ENCODE measurements at regions not wholly inside any gene's neighbourhood (a gene's known extent, or its start where the extent isn't known, plus 50 kb on each side); places are given as distances from the start of the nearest gene placed in this dataset.
A peak's percentile ranks its signal among the peaks of the same experiment; 100 is the strongest.
"Not testable (repeated sequence)": the region's sequence is repeated elsewhere in the genome, so short reads cannot be mapped to it uniquely, and the experiment has no call there.

DNA sequence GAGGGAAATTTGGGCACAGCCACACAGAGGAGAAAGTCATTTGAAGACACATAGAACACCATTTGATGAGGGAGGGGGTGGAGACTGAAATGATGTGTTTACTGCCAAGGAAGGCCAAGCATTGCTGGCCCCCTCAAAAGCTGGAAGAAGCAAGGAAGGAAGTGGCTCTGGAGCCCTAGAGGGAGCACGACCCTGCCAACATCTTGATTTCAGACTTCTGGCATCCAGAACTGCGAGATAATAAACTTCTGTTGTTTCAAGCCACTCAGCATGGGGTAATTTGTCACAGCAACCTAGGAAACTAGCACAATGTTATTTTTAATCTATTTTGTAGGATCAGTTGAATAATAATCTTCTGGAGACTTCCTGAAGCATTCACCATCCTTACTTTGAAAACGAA is 314.8 kb upstream of the GOT2 start:
- FAIRE-seq (no peak), DNase-seq (ENCODE audit: low spot score) (no peak)

- FAIRE-seq (no peak), DNase-seq (ENCODE audit: low spot score) (no peak)
Observed at GRCh38 chr16:59047114-59047513, 313.0 kb upstream of the GOT2 start.

DNA sequence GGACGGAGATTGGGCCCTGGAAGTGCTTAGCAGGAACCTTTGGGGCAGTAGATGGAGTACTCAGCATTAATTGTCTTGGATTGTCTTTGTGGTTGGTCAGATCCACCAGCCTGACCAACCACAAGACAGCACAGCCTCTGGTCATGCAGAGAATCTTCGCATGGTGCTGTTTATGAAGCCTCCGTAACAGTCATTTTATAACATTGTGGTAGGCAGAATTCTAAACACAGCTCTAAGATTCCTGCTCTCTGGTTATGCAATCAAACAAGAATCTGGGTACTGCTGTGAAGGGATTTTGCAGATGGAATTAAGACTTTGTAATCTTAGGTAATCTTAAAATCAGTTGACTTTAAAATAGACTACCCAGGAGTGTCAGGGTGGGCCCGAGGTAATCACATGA is 312.2 kb upstream of the GOT2 start:
- DNase-seq (ENCODE audit: low spot score), result no peak
- FAIRE-seq, result no peak

GRCh38 chr16:59045501-59045900 is 311.4 kb upstream of the GOT2 start:
- DNase-seq (ENCODE audit: low spot score) (no peak), FAIRE-seq (no peak)

DNA sequence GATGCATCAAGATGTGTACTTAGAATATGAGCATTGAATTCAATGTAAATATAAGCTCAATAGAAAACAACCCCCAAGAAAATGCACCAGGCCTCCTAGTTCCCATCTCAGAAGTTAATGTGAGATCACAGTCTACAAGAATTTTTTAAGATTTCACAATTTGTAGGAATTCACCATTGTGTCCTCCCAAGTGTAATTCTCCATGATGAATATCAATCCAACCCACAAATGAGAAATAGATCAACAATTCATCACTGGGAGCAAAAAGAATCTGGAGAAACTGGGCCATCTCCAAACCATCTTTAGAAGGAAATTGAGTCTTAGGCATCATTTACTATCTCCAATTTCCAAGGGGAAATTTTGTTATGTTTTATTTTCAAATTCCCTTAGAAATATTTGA is 310.5 kb upstream of the GOT2 start:
- DNase-seq (ENCODE audit: low spot score) (no peak), FAIRE-seq (no peak)

DNA sequence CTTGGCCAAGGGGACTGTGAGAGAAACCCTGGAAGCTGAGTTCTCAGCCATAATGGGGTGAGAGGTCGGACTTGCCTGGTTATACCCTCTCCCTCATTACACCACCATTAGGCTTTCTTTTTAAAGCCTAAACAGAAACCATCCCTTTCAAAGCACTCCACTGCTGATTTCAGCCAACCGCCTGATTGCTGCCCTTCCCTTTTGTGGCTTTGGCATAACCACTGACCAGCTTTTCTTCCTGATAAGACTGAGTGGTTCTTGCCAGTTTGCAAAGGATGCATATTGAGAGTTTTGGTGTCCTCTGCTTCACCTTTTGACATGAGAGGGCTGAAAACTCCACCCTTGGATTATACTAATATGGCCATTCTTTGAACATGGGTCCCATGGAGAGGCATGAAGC is 308.2 kb upstream of the GOT2 start:
- FAIRE-seq (no peak), DNase-seq (ENCODE audit: low spot score) (no peak)

- FAIRE-seq (no peak), DNase-seq (ENCODE audit: low spot score) (no peak)
Observed at GRCh38 chr16:59039066-59039720, 305.1 kb upstream of the GOT2 start.

DNA sequence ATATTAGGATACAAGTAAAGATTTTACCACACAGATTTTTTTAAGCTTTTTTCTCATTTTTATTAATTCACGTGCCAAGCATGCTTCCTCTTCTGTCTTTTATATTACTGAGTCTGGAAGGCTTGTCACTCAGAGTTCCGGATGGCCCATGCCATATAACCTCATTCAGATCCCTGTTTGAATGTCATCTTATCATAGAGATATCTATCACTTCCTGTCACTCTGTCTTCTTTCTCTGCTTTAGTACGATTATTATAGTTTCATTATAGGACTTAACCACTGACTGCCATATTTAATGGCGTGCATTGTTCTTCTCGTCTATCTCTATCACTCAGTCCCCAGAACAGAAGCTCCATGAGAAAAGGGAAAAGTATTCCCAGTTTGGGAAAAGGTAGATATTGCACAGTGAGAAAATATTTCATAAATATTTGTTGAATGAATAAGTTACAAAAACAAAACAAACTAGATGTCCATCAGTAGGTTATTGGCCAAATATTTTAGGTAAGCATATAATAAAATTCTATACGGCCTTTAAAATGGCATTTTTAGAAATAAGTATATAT is 296.9 kb upstream of the GOT2 start:
- DNase-seq (ENCODE audit: low spot score) (no peak), FAIRE-seq (no peak)

GRCh38 chr16:59021751-59022150 is 287.6 kb upstream of the GOT2 start:
- DNase-seq (ENCODE audit: low spot score), result peak; percentile 33
- no peak for FAIRE-seq

DNA sequence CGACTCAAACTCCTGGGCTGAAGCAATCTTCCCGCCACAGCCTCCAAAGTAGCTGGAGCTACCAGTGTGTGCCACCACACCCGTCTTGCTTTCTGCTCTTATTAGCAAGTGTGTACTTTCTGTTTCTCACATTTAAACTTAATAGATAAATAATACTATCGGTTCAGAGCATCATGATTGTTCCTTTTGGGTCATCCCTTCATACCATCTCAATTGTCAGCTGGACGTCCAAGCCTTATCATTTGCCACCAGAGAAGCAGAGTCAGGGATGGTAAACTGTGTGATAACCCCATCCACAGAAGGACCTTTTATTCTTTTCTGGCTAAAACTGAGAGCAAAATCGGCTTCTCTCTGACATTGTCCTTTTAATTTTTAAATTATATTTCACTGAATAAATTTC is 279.8 kb upstream of the GOT2 start:
- no peak for FAIRE-seq
- DNase-seq (ENCODE audit: low spot score), result no peak

DNA sequence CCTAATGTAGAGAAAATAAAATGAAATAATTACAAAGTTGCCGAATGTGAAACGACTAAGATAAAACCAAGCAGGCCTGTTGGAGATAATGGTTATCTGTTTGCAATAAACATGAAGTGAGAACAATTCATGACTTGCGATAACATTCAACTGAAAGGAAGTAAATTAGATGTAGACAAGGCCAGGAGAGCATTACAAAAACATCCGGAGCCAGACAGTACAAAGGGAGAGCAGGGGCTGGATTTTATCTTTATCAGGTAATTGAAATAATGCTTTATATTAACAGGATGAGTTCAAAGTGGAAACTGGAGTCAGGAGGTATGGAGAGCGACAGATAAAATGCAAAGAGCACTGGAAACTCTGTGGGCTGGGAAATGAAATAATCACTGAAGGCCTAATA is 265.6 kb upstream of the GOT2 start:
- DNase-seq (ENCODE audit: low spot score) (no peak), FAIRE-seq (no peak)

DNA sequence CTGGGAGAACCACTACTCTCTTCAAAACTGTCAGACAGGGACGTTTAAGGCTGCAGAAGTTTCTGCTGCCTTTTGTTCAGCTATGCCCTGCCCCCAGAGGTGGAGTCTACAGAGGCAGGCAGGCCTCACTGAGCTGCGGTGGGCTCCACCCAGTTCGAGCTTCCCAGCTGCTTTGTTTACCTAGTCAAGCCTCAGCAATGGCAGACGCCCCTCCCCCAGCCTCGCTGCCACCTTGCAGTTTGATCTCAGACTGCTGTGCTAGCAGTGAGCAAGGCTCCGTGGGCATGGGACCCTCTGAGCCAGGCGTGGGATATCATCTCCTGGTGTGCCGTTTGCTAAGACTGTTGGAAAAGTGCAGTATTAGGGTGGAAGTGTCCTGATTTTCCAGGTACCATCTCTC is 258.6 kb upstream of the GOT2 start:
- not testable (repeated sequence) for FAIRE-seq; DNase-seq (ENCODE audit: low spot score)

DNA sequence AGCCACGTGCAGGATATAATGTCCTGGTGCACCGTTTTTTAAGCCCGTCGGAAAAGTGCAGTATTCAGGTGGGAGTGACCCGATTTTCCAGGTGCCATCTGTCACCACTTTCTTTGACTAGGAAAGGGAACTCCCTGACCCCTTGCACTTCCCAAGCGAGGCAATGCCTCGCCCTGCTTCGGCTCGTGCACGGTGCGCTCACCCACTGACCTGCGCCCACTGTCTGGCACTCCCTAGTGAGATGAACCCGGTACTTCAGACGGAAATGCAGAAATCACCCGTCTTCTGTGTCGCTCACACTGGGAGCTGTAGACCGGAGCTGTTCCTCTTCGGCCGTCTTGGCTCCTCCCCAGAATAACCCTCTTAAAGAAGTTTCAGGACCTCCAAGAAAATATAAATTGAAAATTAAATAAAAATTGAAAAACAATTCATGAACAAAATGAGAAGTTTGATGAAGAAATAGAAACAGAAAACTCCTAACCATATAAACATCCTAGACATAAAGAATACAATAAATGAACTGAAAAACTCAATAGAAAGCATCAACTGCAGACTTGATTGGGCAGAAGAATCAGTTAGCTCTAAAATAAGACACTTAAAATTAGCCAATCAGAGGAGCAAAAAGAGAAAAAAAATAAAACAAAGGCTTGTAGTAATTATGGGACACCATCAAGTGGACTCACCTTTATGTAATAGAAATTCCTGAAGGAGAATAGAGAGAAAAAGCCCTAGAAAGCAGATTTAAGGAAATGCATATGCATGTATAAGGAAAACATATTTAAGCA is 249.3 kb upstream of the GOT2 start:
- DNase-seq (ENCODE audit: low spot score); FAIRE-seq: not testable (repeated sequence)

- no peak for FAIRE-seq
- no peak for DNase-seq (ENCODE audit: low spot score)
Observed at GRCh38 chr16:58970775-58971174, 236.7 kb upstream of the GOT2 start.

DNA sequence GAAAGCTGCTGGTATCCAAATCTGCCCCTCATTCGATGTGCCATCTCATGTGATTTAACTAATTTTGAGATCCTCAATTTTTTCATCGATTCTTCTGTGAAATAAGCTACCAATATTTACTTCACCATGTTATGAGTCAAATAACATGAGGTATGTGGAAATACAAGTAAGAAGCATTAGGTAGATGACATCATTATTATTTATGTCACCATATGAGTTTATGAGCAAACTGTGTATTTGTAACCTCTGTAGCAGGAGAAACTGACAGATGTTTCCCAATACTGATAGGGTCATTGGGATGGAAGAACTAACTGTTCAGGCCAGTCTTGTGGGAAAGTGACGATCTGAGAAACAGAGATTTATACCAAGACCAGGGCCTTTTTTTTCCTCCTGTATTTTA is 229.4 kb upstream of the GOT2 start:
- DNase-seq (ENCODE audit: low spot score) (no peak), FAIRE-seq (no peak)

GRCh38 chr16:58962811-58963210 is 228.7 kb upstream of the GOT2 start:
- FAIRE-seq, result no peak
- no peak for DNase-seq (ENCODE audit: low spot score)

DNA sequence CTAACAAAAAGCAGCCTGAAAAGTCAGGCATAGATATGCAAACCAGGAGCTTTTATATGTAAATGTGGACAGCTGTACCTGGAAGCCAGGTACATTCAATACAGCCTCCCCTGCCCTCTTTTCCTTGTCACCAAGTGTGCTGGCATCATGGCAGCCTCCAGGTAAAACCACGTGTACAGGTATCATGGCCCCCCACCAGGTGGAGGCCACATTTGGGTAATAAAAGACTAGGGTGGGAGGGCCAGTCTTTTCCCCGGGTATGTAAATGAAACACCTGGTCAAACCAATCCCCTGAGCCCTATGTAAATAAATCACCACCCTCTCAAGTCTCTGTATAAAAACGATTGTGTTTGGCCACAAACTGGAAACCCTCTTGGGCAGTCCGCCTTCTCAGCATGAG is 226.4 kb upstream of the GOT2 start:
- FAIRE-seq (no peak), DNase-seq (ENCODE audit: low spot score) (no peak)

- FAIRE-seq (no peak), DNase-seq (ENCODE audit: low spot score) (no peak)
Observed at GRCh38 chr16:58960034-58960433, 225.9 kb upstream of the GOT2 start.

GRCh38 chr16:58958749-58959148 is 224.6 kb upstream of the GOT2 start:
- DNase-seq (ENCODE audit: low spot score) (no peak), FAIRE-seq (no peak)

DNA sequence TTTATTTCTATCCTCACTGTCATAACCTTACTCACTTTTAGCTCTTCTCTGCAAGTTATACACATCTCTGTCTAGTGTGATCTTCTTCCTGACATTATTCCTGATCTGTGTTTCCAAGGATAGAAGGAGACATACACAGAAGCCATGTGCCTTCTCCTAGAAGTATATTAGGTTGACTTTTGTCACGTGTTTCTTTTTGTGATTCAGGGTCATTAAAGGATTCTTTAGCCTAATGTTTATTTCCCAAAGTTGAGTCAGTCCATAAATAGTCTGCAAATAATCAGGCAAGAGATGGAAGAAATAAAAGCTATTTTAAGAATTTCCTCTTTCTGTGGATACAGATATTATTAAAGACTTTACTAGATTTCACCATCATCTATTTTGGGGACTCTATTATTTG is 214.1 kb upstream of the GOT2 start:
- DNase-seq (ENCODE audit: low spot score), result no peak
- FAIRE-seq, result no peak

DNA sequence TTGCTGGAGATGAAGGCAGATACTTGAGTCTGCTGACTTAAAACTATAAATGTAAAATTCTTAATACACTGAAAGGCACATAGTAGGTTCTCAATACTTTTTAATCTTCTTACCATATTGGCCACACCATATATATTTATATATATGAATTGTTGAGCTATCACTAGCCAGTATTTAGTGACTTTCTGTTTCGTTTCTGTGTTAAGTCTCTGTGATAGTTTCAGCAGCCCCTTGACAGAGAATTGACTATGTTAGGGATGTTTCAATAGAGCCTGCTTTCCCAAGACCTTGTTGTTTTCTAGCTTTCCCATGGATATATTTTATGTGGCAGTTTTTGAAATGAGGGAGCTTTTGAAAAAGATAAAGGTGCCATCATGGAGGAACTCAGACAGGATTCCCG is 206.5 kb upstream of the GOT2 start:
- FAIRE-seq, result no peak
- no peak for DNase-seq (ENCODE audit: low spot score)

DNA sequence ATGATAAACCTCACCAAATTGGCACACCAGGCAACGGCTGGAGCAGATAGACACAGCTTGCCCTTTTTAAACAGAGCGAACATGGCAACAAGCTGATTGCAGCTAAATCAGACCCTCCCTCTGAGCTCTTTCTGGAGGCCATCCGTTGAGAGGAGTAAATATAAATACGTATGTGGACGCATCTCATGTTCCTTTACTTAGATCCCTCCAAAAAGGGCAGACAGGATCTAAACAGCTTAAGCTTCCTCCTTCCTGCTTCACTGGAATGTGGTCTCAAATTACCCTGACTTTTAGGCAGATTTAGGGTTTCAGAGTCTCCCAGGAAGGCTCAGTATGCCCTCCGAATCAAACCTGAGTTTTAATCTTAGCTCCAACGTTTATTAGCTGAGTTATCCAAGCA is 204.7 kb upstream of the GOT2 start:
- no peak for FAIRE-seq
- DNase-seq (ENCODE audit: low spot score), result no peak

- no peak for DNase-seq (ENCODE audit: low spot score)
- peak; percentile 30 for FAIRE-seq
Observed at GRCh38 chr16:58937661-58938060, 203.5 kb upstream of the GOT2 start.

Data from urothelium cell line (cell line).